ENCODE measurements at regions not wholly inside any gene's neighbourhood (a gene's known extent, or its start where the extent isn't known, plus 50 kb on each side); places are given as distances from the start of the nearest gene placed in this dataset.

- no peaks in the 10 kb centered on the region for H3K4me1 ChIP-seq (ENCODE audit: control insufficient read depth in 5 of 5, insufficient read depth in 5 of 5, low read length in 5 of 5)
- H3K9ac ChIP-seq (ENCODE audit: low read length in 5 of 5), result no peak overlapping the region
- H3K9me3 ChIP-seq (ENCODE audit: control insufficient read depth in 5 of 5, low read length in 5 of 5), result no peaks in the 10 kb centered on the region
- H3K36me3 ChIP-seq (ENCODE audit: control insufficient read depth in 5 of 5, insufficient read depth in 5 of 5, low read length in 5 of 5), result no peaks in the 10 kb centered on the region
- H3K27ac ChIP-seq (ENCODE audit: low read depth, low read length), result no peak overlapping the region
- no peaks in the 10 kb centered on the region for H3K27me3 ChIP-seq (ENCODE audit: control insufficient read depth in 5 of 5, insufficient read depth in 4 of 5, low read length in 5 of 5)
- H3K4me3 ChIP-seq (ENCODE audit: low read depth in 1 of 5, low read length in 5 of 5), result no peak overlapping the region
Measured at GRCh38 chr11:21931436-21932101, 261.3 kb upstream of the ANO5 start.

- Histone ChIP-seq H3K9me3 (ENCODE audit: control insufficient read depth in 5 of 5, low read length in 5 of 5) (no peaks in the 10 kb centered on the region), H3K4me1 (ENCODE audit: control insufficient read depth in 5 of 5, insufficient read depth in 5 of 5, low read length in 5 of 5) (no peaks in the 10 kb centered on the region), H3K4me3 (ENCODE audit: low read depth in 1 of 5, low read length in 5 of 5) (no peak overlapping the region), H3K9ac (ENCODE audit: low read length in 5 of 5) (no peak overlapping the region), H3K36me3 (ENCODE audit: control insufficient read depth in 5 of 5, insufficient read depth in 5 of 5, low read length in 5 of 5) (no peaks in the 10 kb centered on the region), H3K27me3 (ENCODE audit: control insufficient read depth in 5 of 5, insufficient read depth in 4 of 5, low read length in 5 of 5) (no peaks in the 10 kb centered on the region), H3K27ac (ENCODE audit: low read depth, low read length) (no peak overlapping the region)
Measured at GRCh38 chr11:21933095-21933494, 259.8 kb upstream of the ANO5 start.

DNA sequence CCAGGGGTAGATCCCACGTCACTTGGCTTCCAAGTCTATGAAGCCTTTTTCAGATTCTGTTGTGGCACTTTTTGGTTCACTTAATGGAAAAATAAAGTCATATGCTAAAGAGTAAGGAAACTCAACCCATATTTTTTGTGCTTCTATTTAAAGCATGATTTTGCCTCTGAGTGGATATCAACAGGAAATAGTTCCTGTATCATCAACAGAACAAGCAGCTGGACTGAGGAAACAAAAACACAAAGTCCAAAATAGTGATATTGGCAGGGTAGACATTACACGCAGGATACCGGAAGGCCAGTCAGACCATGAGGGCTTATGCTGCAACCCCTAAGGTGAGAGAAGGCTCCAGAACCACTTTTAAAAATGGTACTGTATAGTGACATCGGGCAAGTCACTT, 248.3 kb upstream of the ANO5 start:
- Histone ChIP-seq H3K4me1 (ENCODE audit: control insufficient read depth in 5 of 5, insufficient read depth in 5 of 5, low read length in 5 of 5) (no peaks in the 10 kb centered on the region), H3K9me3 (ENCODE audit: control insufficient read depth in 5 of 5, low read length in 5 of 5) (no peaks in the 10 kb centered on the region), H3K9ac (ENCODE audit: low read length in 5 of 5) (no peak overlapping the region), H3K27me3 (ENCODE audit: control insufficient read depth in 5 of 5, insufficient read depth in 4 of 5, low read length in 5 of 5) (no peaks in the 10 kb centered on the region), H3K4me3 (ENCODE audit: low read depth in 1 of 5, low read length in 5 of 5) (no peak overlapping the region), H3K36me3 (ENCODE audit: control insufficient read depth in 5 of 5, insufficient read depth in 5 of 5, low read length in 5 of 5) (no peaks in the 10 kb centered on the region), H3K27ac (ENCODE audit: low read depth, low read length) (no peak overlapping the region)

DNA sequence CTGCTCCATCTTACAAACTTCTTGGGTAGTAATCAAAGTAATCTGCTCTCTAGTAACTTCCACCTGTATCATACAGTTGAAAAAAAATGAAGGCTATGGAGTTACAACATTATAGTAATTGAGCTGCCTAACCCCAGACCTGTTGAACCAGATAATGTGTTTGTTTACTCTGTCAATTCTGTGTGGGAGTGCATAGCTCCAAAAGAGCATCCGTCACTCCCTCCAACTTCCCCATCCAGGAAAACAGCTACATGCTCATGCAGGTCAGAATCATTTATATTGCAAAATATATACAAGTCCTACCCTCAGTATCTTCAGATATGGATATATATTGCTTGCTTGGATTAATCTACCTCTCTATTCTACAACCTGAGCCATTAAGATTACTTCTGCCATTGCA, 244.0 kb upstream of the ANO5 start:
- H3K4me1 ChIP-seq (ENCODE audit: control insufficient read depth in 5 of 5, insufficient read depth in 5 of 5, low read length in 5 of 5), result no peaks in the 10 kb centered on the region
- no peak overlapping the region for H3K4me3 ChIP-seq (ENCODE audit: low read depth in 1 of 5, low read length in 5 of 5)
- H3K9me3 ChIP-seq (ENCODE audit: control insufficient read depth in 5 of 5, low read length in 5 of 5), result peaks cover 0 to 4% (median 0%) of the 10 kb centered on the region in 5 donors
- H3K27me3 ChIP-seq (ENCODE audit: control insufficient read depth in 5 of 5, insufficient read depth in 4 of 5, low read length in 5 of 5), result no peaks in the 10 kb centered on the region
- H3K9ac ChIP-seq (ENCODE audit: low read length in 5 of 5), result no peak overlapping the region
- no peak overlapping the region for H3K27ac ChIP-seq (ENCODE audit: low read depth, low read length)
- H3K36me3 ChIP-seq (ENCODE audit: control insufficient read depth in 5 of 5, insufficient read depth in 5 of 5, low read length in 5 of 5), result no peaks in the 10 kb centered on the region

DNA sequence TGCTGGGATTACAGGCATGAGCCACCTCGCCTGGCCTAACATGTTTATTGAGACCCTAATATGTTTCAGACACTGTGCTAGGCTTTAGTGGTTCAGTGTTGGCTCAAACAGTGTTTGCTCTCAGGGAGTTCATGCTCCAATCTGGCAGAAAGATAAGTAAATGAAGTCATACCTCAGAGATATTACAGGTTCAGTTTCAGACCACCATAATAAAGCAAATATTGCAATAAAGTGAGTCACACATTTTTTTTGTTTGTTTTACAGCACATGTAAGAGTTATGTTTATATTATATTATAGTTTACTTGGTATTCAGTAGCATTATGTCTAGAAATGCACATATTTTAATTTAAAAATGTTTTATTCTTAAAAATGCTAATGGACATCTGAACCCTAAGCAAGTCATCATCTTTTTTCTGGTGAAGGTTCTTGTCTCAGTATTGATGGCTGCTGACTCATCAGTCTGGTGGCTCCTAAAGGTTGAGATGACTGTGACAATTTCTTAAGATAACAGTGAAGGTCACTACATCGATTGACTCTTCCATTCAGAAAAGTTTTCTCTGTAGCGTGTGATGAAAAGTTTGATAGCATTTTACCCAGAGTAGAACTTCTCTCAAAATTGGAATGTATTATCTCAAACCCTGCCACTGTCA, 243.0 kb upstream of the ANO5 start:
- H3K9ac ChIP-seq (ENCODE audit: low read length in 5 of 5), result no peak overlapping the region
- H3K27me3 ChIP-seq (ENCODE audit: control insufficient read depth in 5 of 5, insufficient read depth in 4 of 5, low read length in 5 of 5), result no peaks in the 10 kb centered on the region
- H3K4me3 ChIP-seq (ENCODE audit: low read depth in 1 of 5, low read length in 5 of 5), result no peak overlapping the region
- peaks cover 0 to 4% (median 0%) of the 10 kb centered on the region in 5 donors for H3K9me3 ChIP-seq (ENCODE audit: control insufficient read depth in 5 of 5, low read length in 5 of 5)
- no peaks in the 10 kb centered on the region for H3K4me1 ChIP-seq (ENCODE audit: control insufficient read depth in 5 of 5, insufficient read depth in 5 of 5, low read length in 5 of 5)
- H3K36me3 ChIP-seq (ENCODE audit: control insufficient read depth in 5 of 5, insufficient read depth in 5 of 5, low read length in 5 of 5), result no peaks in the 10 kb centered on the region
- no peak overlapping the region for H3K27ac ChIP-seq (ENCODE audit: low read depth, low read length)

DNA sequence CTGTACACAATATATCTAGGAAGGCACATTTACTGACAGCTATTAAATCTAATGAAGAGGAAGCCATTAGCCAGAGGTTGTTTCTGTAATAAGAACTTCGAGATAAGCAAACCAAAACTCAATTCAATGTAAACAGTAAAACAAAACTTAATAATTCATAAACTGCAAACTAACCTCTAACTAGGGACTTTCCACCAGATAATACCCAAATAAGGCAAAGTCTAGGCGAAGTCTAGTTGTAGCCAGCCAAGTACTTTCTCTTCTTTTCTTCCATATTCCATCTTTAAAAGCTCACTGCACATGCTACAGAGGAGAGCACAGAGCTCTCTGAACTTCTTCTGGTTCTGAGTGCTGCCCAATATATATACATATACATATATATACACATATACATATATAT, 229.9 kb upstream of the ANO5 start:
- Histone ChIP-seq H3K36me3 (ENCODE audit: control insufficient read depth in 5 of 5, insufficient read depth in 5 of 5, low read length in 5 of 5) (no peaks in the 10 kb centered on the region), H3K4me1 (ENCODE audit: control insufficient read depth in 5 of 5, insufficient read depth in 5 of 5, low read length in 5 of 5) (no peaks in the 10 kb centered on the region), H3K9me3 (ENCODE audit: control insufficient read depth in 5 of 5, low read length in 5 of 5) (no peaks in the 10 kb centered on the region), H3K9ac (ENCODE audit: low read length in 5 of 5) (no peak overlapping the region), H3K27ac (ENCODE audit: low read depth, low read length) (no peak overlapping the region), H3K4me3 (ENCODE audit: low read depth in 1 of 5, low read length in 5 of 5) (no peak overlapping the region), H3K27me3 (ENCODE audit: control insufficient read depth in 5 of 5, insufficient read depth in 4 of 5, low read length in 5 of 5) (no peaks in the 10 kb centered on the region)

DNA sequence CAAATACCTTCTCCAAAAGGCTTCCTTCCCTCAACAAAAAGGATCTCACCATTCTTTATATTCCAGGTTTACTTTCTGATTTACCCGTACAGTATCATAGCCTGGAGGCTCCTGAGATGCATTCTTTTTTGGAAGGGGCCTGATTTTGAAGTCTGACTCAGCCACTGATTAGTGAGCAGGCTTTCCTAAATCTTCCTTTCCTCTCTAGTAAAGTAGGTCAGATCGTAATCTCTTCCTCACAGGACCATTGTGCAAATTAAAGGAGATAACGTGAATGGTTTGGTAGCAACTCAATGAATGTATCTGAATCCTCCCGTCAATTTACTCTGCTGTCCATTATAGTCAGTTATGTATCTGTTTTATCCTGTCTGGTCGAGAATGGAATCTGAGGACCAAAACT, 227.7 kb upstream of the ANO5 start:
- Histone ChIP-seq H3K9ac (ENCODE audit: low read length in 5 of 5) (no peak overlapping the region), H3K27me3 (ENCODE audit: control insufficient read depth in 5 of 5, insufficient read depth in 4 of 5, low read length in 5 of 5) (no peaks in the 10 kb centered on the region), H3K36me3 (ENCODE audit: control insufficient read depth in 5 of 5, insufficient read depth in 5 of 5, low read length in 5 of 5) (no peaks in the 10 kb centered on the region), H3K27ac (ENCODE audit: low read depth, low read length) (no peak overlapping the region), H3K4me3 (ENCODE audit: low read depth in 1 of 5, low read length in 5 of 5) (no peak overlapping the region), H3K9me3 (ENCODE audit: control insufficient read depth in 5 of 5, low read length in 5 of 5) (no peaks in the 10 kb centered on the region), H3K4me1 (ENCODE audit: control insufficient read depth in 5 of 5, insufficient read depth in 5 of 5, low read length in 5 of 5) (no peaks in the 10 kb centered on the region)

DNA sequence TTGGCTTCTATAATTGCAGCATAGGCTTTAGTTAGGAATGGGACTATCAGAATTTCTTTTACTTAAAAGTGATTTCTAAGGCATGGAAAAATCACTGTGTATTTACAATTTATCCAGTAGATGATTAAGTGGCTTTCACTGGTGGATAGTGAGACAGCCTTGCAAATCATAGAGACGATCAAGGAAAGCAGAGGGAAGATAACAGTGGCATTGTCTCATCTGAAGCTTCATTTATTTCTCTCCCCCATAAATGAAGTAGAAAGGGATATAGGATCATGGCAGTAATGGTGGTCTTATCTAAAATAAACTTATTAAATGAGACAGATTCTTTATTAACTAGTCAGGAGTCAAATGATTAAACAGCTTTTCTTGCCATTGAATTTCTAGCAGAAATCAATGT, 224.2 kb upstream of the ANO5 start:
- H3K4me3 ChIP-seq (ENCODE audit: low read depth in 1 of 5, low read length in 5 of 5), result no peak overlapping the region
- H3K27ac ChIP-seq (ENCODE audit: low read depth, low read length), result no peak overlapping the region
- no peaks in the 10 kb centered on the region for H3K27me3 ChIP-seq (ENCODE audit: control insufficient read depth in 5 of 5, insufficient read depth in 4 of 5, low read length in 5 of 5)

GRCh38 chr11:21969841-21970240, 223.0 kb upstream of the ANO5 start:
- Histone ChIP-seq H3K9me3 (ENCODE audit: control insufficient read depth in 5 of 5, low read length in 5 of 5) (no peaks in the 10 kb centered on the region), H3K9ac (ENCODE audit: low read length in 5 of 5) (no peak overlapping the region), H3K4me3 (ENCODE audit: low read depth in 1 of 5, low read length in 5 of 5) (no peak overlapping the region), H3K4me1 (ENCODE audit: control insufficient read depth in 5 of 5, insufficient read depth in 5 of 5, low read length in 5 of 5) (no peaks in the 10 kb centered on the region), H3K36me3 (ENCODE audit: control insufficient read depth in 5 of 5, insufficient read depth in 5 of 5, low read length in 5 of 5) (no peaks in the 10 kb centered on the region), H3K27me3 (ENCODE audit: control insufficient read depth in 5 of 5, insufficient read depth in 4 of 5, low read length in 5 of 5) (no peaks in the 10 kb centered on the region), H3K27ac (ENCODE audit: low read depth, low read length) (no peak overlapping the region)

More for the DNA sequence above, 224.2 kb upstream of the ANO5 start:
- Histone ChIP-seq H3K9ac (ENCODE audit: low read length in 5 of 5) (no peak overlapping the region), H3K36me3 (ENCODE audit: control insufficient read depth in 5 of 5, insufficient read depth in 5 of 5, low read length in 5 of 5) (no peaks in the 10 kb centered on the region), H3K9me3 (ENCODE audit: control insufficient read depth in 5 of 5, low read length in 5 of 5) (no peaks in the 10 kb centered on the region), H3K4me1 (ENCODE audit: control insufficient read depth in 5 of 5, insufficient read depth in 5 of 5, low read length in 5 of 5) (no peaks in the 10 kb centered on the region)

- no peak overlapping the region for H3K9ac ChIP-seq (ENCODE audit: low read length in 5 of 5)
Measured at GRCh38 chr11:21975242-21975641, 217.6 kb upstream of the ANO5 start.

More at GRCh38 chr11:21975242-21975641, 217.6 kb upstream of the ANO5 start:
- Histone ChIP-seq H3K4me3 (ENCODE audit: low read depth in 1 of 5, low read length in 5 of 5) (no peak overlapping the region), H3K36me3 (ENCODE audit: control insufficient read depth in 5 of 5, insufficient read depth in 5 of 5, low read length in 5 of 5) (no peaks in the 10 kb centered on the region), H3K4me1 (ENCODE audit: control insufficient read depth in 5 of 5, insufficient read depth in 5 of 5, low read length in 5 of 5) (no peaks in the 10 kb centered on the region), H3K27ac (ENCODE audit: low read depth, low read length) (no peak overlapping the region), H3K27me3 (ENCODE audit: control insufficient read depth in 5 of 5, insufficient read depth in 4 of 5, low read length in 5 of 5) (no peaks in the 10 kb centered on the region), H3K9me3 (ENCODE audit: control insufficient read depth in 5 of 5, low read length in 5 of 5) (no peaks in the 10 kb centered on the region)

Data from subcutaneous abdominal adipose tissue (tissue), 5 donors.